Esophagus muscularis mucosa (tissue), 4 donors: ENCODE measurements at regions not wholly inside any gene's neighbourhood (a gene's known extent, or its start where the extent isn't known, plus 50 kb on each side); places are given as distances from the start of the nearest gene placed in this dataset.

Experiments used
- DNase-seq: peaks from one replicate; pipeline ENCODE4 v3.0.0-alpha.2; 2017; ENCODE audit errors: extremely low spot score
- H3K27ac ChIP-seq, 4 donors: fragments of 200-600 bp; sonication (generic); replicated peaks in 1 of 4; 1 replicate in 3 of 4; 2 replicates in 1 of 4; pipeline ENCODE4 v1.5.1; 2016 to 2019; ENCODE audit warnings: mild to moderate bottlenecking in 1 of 4
- H3K27me3 ChIP-seq, 4 donors: fragments of 200-600 bp; sonication (generic); one replicate each; pipeline versions ENCODE4 v1.5.1 to v1.6.0; 2016 to 2019
- H3K36me3 ChIP-seq, 4 donors: fragments of 200-600 bp; sonication (generic); one replicate each; pipeline ENCODE4 v1.5.1; 2016 to 2019
- H3K4me1 ChIP-seq, 4 donors: fragments of 200-600 bp; sonication (generic); one replicate each; pipeline ENCODE4 v1.5.1; 2016 to 2019
- H3K4me3 ChIP-seq, 4 donors: fragments of 200-600 bp; sonication (generic); 1 replicate in 2 of 4; 2 replicates in 2 of 4; pipeline ENCODE4 v1.5.1; 2016 to 2019; ENCODE audit warnings: mild to moderate bottlenecking in 4 of 4, moderate library complexity in 1 of 4
- H3K9me3 ChIP-seq, 4 donors: fragments of 200-600 bp; sonication (generic); 1 replicate in 3 of 4; 2 replicates in 1 of 4; pipeline ENCODE4 v1.5.1; 2016 to 2019
- CTCF ChIP-seq, 3 experiments: fragments of 200-600 bp in 2 of 3; fragments of 450-650 bp in 1 of 3; sonication (generic) in 2 of 3; IDR thresholded peaks; one replicate each; pipeline ENCODE4 v1.5.1; 2017 to 2019; ENCODE audit warnings: antibody characterized with exemption in 3 of 3, mild to moderate bottlenecking in 2 of 3, moderate library complexity in 1 of 3
- EP300 ChIP-seq: sonication (generic); formaldehyde crosslinking; IDR thresholded peaks from one replicate; pipeline ENCODE4 v1.6.1; 2017; ENCODE audit warnings: antibody characterized with exemption
- POLR2A ChIP-seq: fragments of 450-650 bp; IDR thresholded peaks from one replicate; pipeline ENCODE4 v1.6.1; 2017; ENCODE audit warnings: antibody characterized with exemption, moderate library complexity, mild to moderate bottlenecking, low read depth
- POLR2AphosphoS5 ChIP-seq, 2 donors: sonication (generic); formaldehyde crosslinking; IDR thresholded peaks; one replicate each; pipeline ENCODE4 v1.6.1; 2017; ENCODE audit warnings: antibody characterized with exemption in 2 of 2
- WGBS: methylation state at CpG from one replicate; pipeline ENCODE4 v1.1.5; 2018; 5-methylcytosine and 5-hydroxymethylcytosine counted together
- intact Hi-C: fragments of 100-400 bp; cut with DNase I; formaldehyde crosslinking; loops from one replicate; pipeline ENCODE4 v1.15.1; 2023

- intact Hi-C loops = no loop called here
- H3K9me3 ChIP-seq = no peaks in the 10 kb centered on the region
- TF ChIP-seq POLR2A (no peak), EP300 (no peak), POLR2AphosphoS5 (IDR thresholded peaks at IDR 0.05) (no peak), CTCF (IDR thresholded peaks at IDR 0.05) (no peak)
- no peaks in the 10 kb centered on the region for H3K27me3 ChIP-seq
- no peak overlapping the region for H3K4me3 ChIP-seq
- no peak for DNase-seq
- H3K4me1 ChIP-seq = peaks cover 3 to 7% (median 5%) of the 10 kb centered on the region in 4 donors
- 78% methylated on average over 6 of the region's 6 CpGs for WGBS
- no peak overlapping the region for H3K27ac ChIP-seq
- H3K36me3 ChIP-seq = no peaks in the 10 kb centered on the region
These were observed 162.3 kb upstream of the TMC3 start for GRCh38 chr15:81536356-81536755.

- Histone ChIP-seq H3K27me3 (no peaks in the 10 kb centered on the region), H3K9me3 (no peaks in the 10 kb centered on the region), H3K4me3 (no peak overlapping the region), H3K36me3 (no peaks in the 10 kb centered on the region), H3K27ac (no peak overlapping the region), H3K4me1 (peaks cover 10 to 26% (median 21%) of the 10 kb centered on the region in 4 donors)
- intact Hi-C loops = no loop called here
- WGBS = 81% methylated on average over 1 of the region's 1 CpG
- no peak for DNase-seq
- TF ChIP-seq EP300 (no peak), POLR2A (no peak), CTCF (IDR thresholded peaks at IDR 0.05) (no peak), POLR2AphosphoS5 (IDR thresholded peaks at IDR 0.05) (no peak)
These were observed 160.1 kb upstream of the TMC3 start for GRCh38 chr15:81534124-81534523.

GRCh38 chr15:81532001-81532400, 158.0 kb upstream of the TMC3 start:
- Histone ChIP-seq H3K4me3 (no peak overlapping the region), H3K27me3 (no peaks in the 10 kb centered on the region), H3K27ac (no peak overlapping the region), H3K9me3 (no peaks in the 10 kb centered on the region), H3K36me3 (no peaks in the 10 kb centered on the region), H3K4me1 (peaks cover 10 to 26% (median 21%) of the 10 kb centered on the region in 4 donors)
- TF ChIP-seq EP300 (no peak), POLR2AphosphoS5 (IDR thresholded peaks at IDR 0.05) (no peak), POLR2A (no peak), CTCF (IDR thresholded peaks at IDR 0.05) (no peak)
- intact Hi-C loops = no loop called here
- DNase-seq = no peak
- WGBS = 77% methylated on average over 1 of the region's 1 CpG

GRCh38 chr15:81531109-81531592, 157.1 kb upstream of the TMC3 start:
- Histone ChIP-seq H3K27me3 (no peaks in the 10 kb centered on the region), H3K27ac (no peak overlapping the region), H3K4me1 (peaks cover 10 to 26% (median 21%) of the 10 kb centered on the region in 4 donors), H3K4me3 (no peak overlapping the region), H3K36me3 (no peaks in the 10 kb centered on the region), H3K9me3 (no peaks in the 10 kb centered on the region)
- intact Hi-C loops = no loop called here
- WGBS = 17% methylated on average over 10 of the region's 10 CpGs
- TF ChIP-seq CTCF (IDR thresholded peaks at IDR 0.05) (no peak), EP300 (no peak), POLR2AphosphoS5 (IDR thresholded peaks at IDR 0.05) (no peak), POLR2A (no peak)
- no peak for DNase-seq

GRCh38 chr15:81530271-81530691, 156.3 kb upstream of the TMC3 start:
- Histone ChIP-seq H3K9me3 (no peaks in the 10 kb centered on the region), H3K27ac (no peak overlapping the region), H3K36me3 (no peaks in the 10 kb centered on the region), H3K4me1 (peaks cover 10 to 26% (median 21%) of the 10 kb centered on the region in 4 donors), H3K4me3 (no peak overlapping the region), H3K27me3 (no peaks in the 10 kb centered on the region)
- intact Hi-C loops = no loop called here
- DNase-seq = no peak
- 51% methylated on average over 3 of the region's 3 CpGs for WGBS
- TF ChIP-seq POLR2AphosphoS5 (IDR thresholded peaks at IDR 0.05) (no peak), POLR2A (no peak), CTCF (IDR thresholded peaks at IDR 0.05) (no peak), EP300 (no peak)
